Activated T-cell treated with anti-CD3 and anti-CD28 coated beads, Interleukin-2, amount 50 U/mL, for 72 hours (primary cell): ENCODE measurements at regions not wholly inside any gene's neighbourhood (a gene's known extent, or its start where the extent isn't known, plus 50 kb on each side); places are given as distances from the start of the nearest gene placed in this dataset.

Experiments used
- ATAC-seq, 2 donors: fragments of 150-1000 bp; cut with Tn5 transposase; replicated peaks in 1 of 2; 2 replicates each; pipeline ENCODE4 v1.10.0; 2021; ENCODE audit warnings: moderate library complexity in 2 of 2, mild to moderate bottlenecking in 1 of 2
- DNase-seq, 2 donors: peaks; one replicate each; pipeline ENCODE4 v3.0.0; 2021 to 2022; ENCODE audit warnings: mixed read lengths in 1 of 2
- H3K27ac Mint-ChIP-seq: one replicate; pipeline ENCODE4 v1.8.0; 2022; ENCODE audit warnings: mild to moderate bottlenecking, moderate library complexity, mixed read lengths
- H3K27me3 Mint-ChIP-seq: one replicate; pipeline ENCODE4 v1.8.0; 2022; ENCODE audit warnings: low read depth, mixed read lengths
- H3K36me3 Mint-ChIP-seq, 2 donors: one replicate each; pipeline ENCODE4 v1.8.0; 2022; ENCODE audit warnings: mixed read lengths in 2 of 2, mild to moderate bottlenecking in 1 of 2; ENCODE audit not compliant: insufficient read depth in 2 of 2
- H3K4me1 Mint-ChIP-seq: one replicate; pipeline ENCODE4 v1.8.0; 2022; ENCODE audit warnings: low read depth, mixed read lengths
- H3K4me3 Mint-ChIP-seq, 2 donors: one replicate each; pipeline ENCODE4 v1.8.0; 2022; ENCODE audit warnings: mild to moderate bottlenecking in 2 of 2, mixed read lengths in 2 of 2, moderate library complexity in 2 of 2
- H3K9me3 Mint-ChIP-seq, 2 donors: one replicate each; pipeline ENCODE4 v1.8.0; 2022; ENCODE audit warnings: mixed read lengths in 2 of 2

GRCh38 chr11:106271686-106272085, 194.2 kb downstream of the AASDHPPT start:
- DNase-seq (no peak), ATAC-seq (no peak)
- Mint-ChIP-seq H3K4me3 (no peak overlapping the region), H3K36me3 (no peaks in the 10 kb centered on the region), H3K27ac (no peak overlapping the region), H3K27me3 (no peaks in the 10 kb centered on the region), H3K4me1 (no peaks in the 10 kb centered on the region), H3K9me3 (peaks cover 6 to 13% of the 10 kb centered on the region in 2 donors)

- Mint-ChIP-seq H3K9me3 (peaks cover 6 to 8% of the 10 kb centered on the region in 2 donors), H3K27me3 (no peaks in the 10 kb centered on the region), H3K4me3 (no peak overlapping the region), H3K4me1 (no peaks in the 10 kb centered on the region), H3K27ac (no peak overlapping the region), H3K36me3 (no peaks in the 10 kb centered on the region)
- ATAC-seq (no peak), DNase-seq (no peak)
Measured at GRCh38 chr11:106275151-106275550, 197.7 kb downstream of the AASDHPPT start.

GRCh38 chr11:106276126-106276525, 198.7 kb downstream of the AASDHPPT start:
- Mint-ChIP-seq H3K27ac (no peak overlapping the region), H3K9me3 (peaks cover 6 to 8% of the 10 kb centered on the region in 2 donors), H3K4me1 (no peaks in the 10 kb centered on the region), H3K4me3 (no peak overlapping the region), H3K36me3 (no peaks in the 10 kb centered on the region), H3K27me3 (no peaks in the 10 kb centered on the region)
- DNase-seq: no peak
- ATAC-seq: no peak

GRCh38 chr11:106276859-106277436, 199.5 kb downstream of the AASDHPPT start:
- DNase-seq: no peak
- H3K27me3 Mint-ChIP-seq: no peaks in the 10 kb centered on the region
- no peak for ATAC-seq
- no peaks in the 10 kb centered on the region for H3K4me1 Mint-ChIP-seq
- H3K36me3 Mint-ChIP-seq: no peaks in the 10 kb centered on the region
- H3K4me3 Mint-ChIP-seq: no peak overlapping the region
- H3K9me3 Mint-ChIP-seq: peaks cover 5 to 8% of the 10 kb centered on the region in 2 donors
- H3K27ac Mint-ChIP-seq: no peak overlapping the region

- Mint-ChIP-seq H3K4me3 (no peak overlapping the region), H3K36me3 (no peaks in the 10 kb centered on the region), H3K9me3 (peaks cover 5 to 8% of the 10 kb centered on the region in 2 donors), H3K27me3 (no peaks in the 10 kb centered on the region), H3K4me1 (no peaks in the 10 kb centered on the region), H3K27ac (no peak overlapping the region)
- ATAC-seq (no peak), DNase-seq (no peak)
Measured at GRCh38 chr11:106277484-106277883, 200.0 kb downstream of the AASDHPPT start.

- no peak for ATAC-seq
- H3K4me1 Mint-ChIP-seq: no peaks in the 10 kb centered on the region
- H3K4me3 Mint-ChIP-seq: no peak overlapping the region
- no peaks in the 10 kb centered on the region for H3K27me3 Mint-ChIP-seq
- no peak overlapping the region for H3K27ac Mint-ChIP-seq
- H3K36me3 Mint-ChIP-seq: no peaks in the 10 kb centered on the region
- peaks cover 7 to 8% of the 10 kb centered on the region in 2 donors for H3K9me3 Mint-ChIP-seq
- DNase-seq: no peak
Measured at GRCh38 chr11:106278391-106278790, 200.9 kb downstream of the AASDHPPT start.

- Mint-ChIP-seq H3K27ac (no peak overlapping the region), H3K27me3 (no peaks in the 10 kb centered on the region), H3K4me3 (no peak overlapping the region), H3K9me3 (peaks cover 2 to 10% of the 10 kb centered on the region in 2 donors), H3K4me1 (no peaks in the 10 kb centered on the region), H3K36me3 (no peaks in the 10 kb centered on the region)
- DNase-seq (no peak), ATAC-seq (no peak)
Measured at GRCh38 chr11:106280036-106280435, 202.6 kb downstream of the AASDHPPT start.

GRCh38 chr11:106281455-106282173, 204.2 kb downstream of the AASDHPPT start:
- H3K4me3 Mint-ChIP-seq: no peak overlapping the region

GRCh38 chr11:106286881-106287504, 209.5 kb downstream of the AASDHPPT start:
- no peak overlapping the region for H3K27ac Mint-ChIP-seq
- peaks cover 0 to 5% of the 10 kb centered on the region in 2 donors for H3K9me3 Mint-ChIP-seq
- no peaks in the 10 kb centered on the region for H3K4me1 Mint-ChIP-seq
- no peak for ATAC-seq
- H3K36me3 Mint-ChIP-seq: no peaks in the 10 kb centered on the region
- H3K4me3 Mint-ChIP-seq: no peak overlapping the region
- DNase-seq: no peak
- no peaks in the 10 kb centered on the region for H3K27me3 Mint-ChIP-seq

More at GRCh38 chr11:106281455-106282173, 204.2 kb downstream of the AASDHPPT start:
- H3K36me3 Mint-ChIP-seq: no peaks in the 10 kb centered on the region
- H3K4me1 Mint-ChIP-seq: no peaks in the 10 kb centered on the region
- no peak for DNase-seq
- H3K27me3 Mint-ChIP-seq: no peaks in the 10 kb centered on the region
- no peak overlapping the region for H3K27ac Mint-ChIP-seq
- H3K9me3 Mint-ChIP-seq: peaks cover 0 to 5% of the 10 kb centered on the region in 2 donors
- no peak for ATAC-seq

- no peak overlapping the region for H3K4me3 Mint-ChIP-seq
- no peak for DNase-seq
- H3K27me3 Mint-ChIP-seq: no peaks in the 10 kb centered on the region
- H3K9me3 Mint-ChIP-seq: peaks cover 0 to 5% of the 10 kb centered on the region in 2 donors
- H3K27ac Mint-ChIP-seq: no peak overlapping the region
- H3K36me3 Mint-ChIP-seq: no peaks in the 10 kb centered on the region
- no peaks in the 10 kb centered on the region for H3K4me1 Mint-ChIP-seq
- no peak for ATAC-seq
Measured at GRCh38 chr11:106288057-106288456, 210.6 kb downstream of the AASDHPPT start.

- peaks cover 0 to under 1% of the 10 kb centered on the region in 2 donors for H3K9me3 Mint-ChIP-seq
- no peaks in the 10 kb centered on the region for H3K36me3 Mint-ChIP-seq
- ATAC-seq: no peak
Measured at GRCh38 chr11:106288822-106289387, 211.4 kb downstream of the AASDHPPT start.

GRCh38 chr11:106292526-106292925, 215.1 kb downstream of the AASDHPPT start:
- Mint-ChIP-seq H3K27ac (no peak overlapping the region), H3K4me3 (no peak overlapping the region), H3K4me1 (no peaks in the 10 kb centered on the region), H3K36me3 (no peaks in the 10 kb centered on the region), H3K9me3 (peaks cover 0 to 3% of the 10 kb centered on the region in 2 donors), H3K27me3 (no peaks in the 10 kb centered on the region)
- DNase-seq (no peak), ATAC-seq (no peak)

More at GRCh38 chr11:106288822-106289387, 211.4 kb downstream of the AASDHPPT start:
- Mint-ChIP-seq H3K27ac (no peak overlapping the region), H3K4me3 (no peak overlapping the region), H3K27me3 (no peaks in the 10 kb centered on the region), H3K4me1 (no peaks in the 10 kb centered on the region)
- no peak for DNase-seq

- no peak for DNase-seq
- H3K27ac Mint-ChIP-seq: no peak overlapping the region
Measured at GRCh38 chr11:106295974-106296373, 218.5 kb downstream of the AASDHPPT start.

More at GRCh38 chr11:106295974-106296373, 218.5 kb downstream of the AASDHPPT start:
- ATAC-seq: no peak
- no peaks in the 10 kb centered on the region for H3K27me3 Mint-ChIP-seq
- peaks cover 0 to 2% of the 10 kb centered on the region in 2 donors for H3K36me3 Mint-ChIP-seq
- H3K4me3 Mint-ChIP-seq: no peak overlapping the region
- peaks cover 5 to 11% of the 10 kb centered on the region in 2 donors for H3K9me3 Mint-ChIP-seq
- H3K4me1 Mint-ChIP-seq: no peaks in the 10 kb centered on the region
